ENCODE measurements at regions not wholly inside any gene's neighbourhood (a gene's known extent, or its start where the extent isn't known, plus 50 kb on each side); places are given as distances from the start of the nearest gene placed in this dataset.
"Not testable (repeated sequence)": the region's sequence is repeated elsewhere in the genome, so short reads cannot be mapped to it uniquely, and the experiment has no call there.

GRCh38 chr16:77502448-77502847, 67.6 kb upstream of the ADAMTS18 start:
- DNase-seq (ENCODE audit: low spot score) (no peak), FAIRE-seq (no peak), ATAC-seq (no peak)
- TF ChIP-seq ZNF580 (CRISPR knock-in tag; IDR thresholded peaks at IDR 0.05; ENCODE audit: borderline replicate concordance, low read depth) (no peak), FOSL2 (CRISPR knock-in tag; IDR thresholded peaks at IDR 0.05) (no peak), ARID3A (IDR thresholded peaks at IDR 0.05; ENCODE audit: low read depth, low read length) (no peak), RAD51 (IDR thresholded peaks at IDR 0.05; ENCODE audit: borderline replicate concordance) (peak; percentile 87), USF2 (IDR thresholded peaks at IDR 0.05; ENCODE audit: low read depth, low read length) (peak; percentile 39; the same call in 1 of the 2 replicates), USF2 (CRISPR knock-in tag; IDR thresholded peaks at IDR 0.05; ENCODE audit: borderline replicate concordance) (no peak), KAT7 (CRISPR knock-in tag; IDR thresholded peaks at IDR 0.05; ENCODE audit: borderline replicate concordance) (no peak), TARDBP (CRISPR knock-in tag; IDR thresholded peaks at IDR 0.05) (no peak)
- no peaks in the 10 kb centered on the region for H3K4me1 ChIP-seq (ENCODE audit: insufficient read depth, low read length)
- no peak overlapping the region for H3K4me2 ChIP-seq (ENCODE audit: low read depth, low read length)
- H3K9ac ChIP-seq (ENCODE audit: insufficient read depth, low read depth, low read length): no peak overlapping the region
- no peaks in the 10 kb centered on the region for H3K79me2 ChIP-seq (ENCODE audit: insufficient read depth, low read length)
- BruUV-seq (replicated peaks): no TSS peak
- H3K27me3 ChIP-seq (ENCODE audit: control insufficient read depth in 1 of 2, insufficient read depth in 2 of 2, low read length in 2 of 2): no peaks in the 10 kb centered on the region
- H2AFZ ChIP-seq (ENCODE audit: low read length): no peak overlapping the region
- ChIA-PET CTCF (ENCODE audit: low intra/inter-chr PET ratio, low total read pairs) (no interaction called here), POLR2A (no interaction called here)
- no peak overlapping the region for H3K4me3 ChIP-seq (replicated peaks in 1 of 3; ENCODE audit: insufficient read depth in 1 of 3, low read depth in 2 of 3, low read length in 3 of 3)
- H3K9me3 ChIP-seq (ENCODE audit: low read length): no peaks in the 10 kb centered on the region
- 8% methylated on average over 6 of the region's 6 CpGs for WGBS (ENCODE audit: low lambda C conversion rate)
- in situ Hi-C loops (cut with HindIII; ENCODE audit: extremely low pct_ligation_motif_present, low pct_unique_long_range_greater_than_20kb) (no loop called here), intact Hi-C loops (cut with micrococcal nuclease; ENCODE audit: unreplicated experiment) (no loop called here)
- no peaks in the 10 kb centered on the region for H3K36me3 ChIP-seq (replicated peaks in 1 of 2; ENCODE audit: control insufficient read depth in 1 of 2, insufficient read depth in 2 of 2, low read length in 2 of 2)
- no peaks in the 10 kb centered on the region for H4K20me1 ChIP-seq (ENCODE audit: insufficient read depth, low read length)
- H3K27ac ChIP-seq (ENCODE audit: extremely low read length, insufficient read depth, low read length): no peak overlapping the region

- ATAC-seq; H3K9ac ChIP-seq (ENCODE audit: insufficient read depth, low read depth, low read length); in situ Hi-C loops (cut with HindIII; ENCODE audit: extremely low pct_ligation_motif_present, low pct_unique_long_range_greater_than_20kb); H3K9me3 ChIP-seq (ENCODE audit: low read length); H3K79me2 ChIP-seq (ENCODE audit: insufficient read depth, low read length); POLR2A ChIA-PET; H3K4me1 ChIP-seq (ENCODE audit: insufficient read depth, low read length); H4K20me1 ChIP-seq (ENCODE audit: insufficient read depth, low read length); H3K27me3 ChIP-seq (ENCODE audit: control insufficient read depth in 1 of 2, insufficient read depth in 2 of 2, low read length in 2 of 2); H3K27ac ChIP-seq (ENCODE audit: extremely low read length, insufficient read depth, low read length); H2AFZ ChIP-seq (ENCODE audit: low read length); intact Hi-C loops (cut with micrococcal nuclease; ENCODE audit: unreplicated experiment); H3K4me2 ChIP-seq (ENCODE audit: low read depth, low read length); BruUV-seq (replicated peaks); FAIRE-seq; H3K36me3 ChIP-seq (replicated peaks in 1 of 2; ENCODE audit: control insufficient read depth in 1 of 2, insufficient read depth in 2 of 2, low read length in 2 of 2); CTCF ChIA-PET (ENCODE audit: low intra/inter-chr PET ratio, low total read pairs); H3K4me3 ChIP-seq (replicated peaks in 1 of 3; ENCODE audit: insufficient read depth in 1 of 3, low read depth in 2 of 3, low read length in 3 of 3); DNase-seq (ENCODE audit: low spot score): not testable (repeated sequence)
- 5% methylated on average over 2 of the region's 2 CpGs for WGBS (ENCODE audit: low lambda C conversion rate)
These were observed 71.7 kb upstream of the ADAMTS18 start for GRCh38 chr16:77506492-77506891.

Measured in HepG2 (cell line).